Transverse colon (tissue), 4 donors: ENCODE measurements at regions not wholly inside any gene's neighbourhood (a gene's known extent, or its start where the extent isn't known, plus 50 kb on each side); places are given as distances from the start of the nearest gene placed in this dataset.

Experiments used
- DNase-seq: peaks from one replicate; pipeline ENCODE4 v3.0.0-alpha.2; 2019
- H3K27ac ChIP-seq, 4 donors: fragments of 200-600 bp; sonication (generic); 2 replicates each; pipeline ENCODE4 v1.5.1; 2016 to 2018; ENCODE audit warnings: inconsistent platforms in 4 of 4
- H3K27me3 ChIP-seq: fragments of 200-600 bp; sonication (generic); 2 replicates; pipeline ENCODE4 v1.5.1; 2017; ENCODE audit warnings: inconsistent platforms
- H3K36me3 ChIP-seq, 4 donors: fragments of 200-600 bp; sonication (generic); 2 replicates each; pipeline ENCODE4 v1.5.1; 2017 to 2019; ENCODE audit warnings: inconsistent platforms in 4 of 4
- H3K4me1 ChIP-seq, 4 donors: fragments of 200-600 bp; sonication (generic); 2 replicates each; pipeline ENCODE4 v1.5.1; 2017 to 2020; ENCODE audit warnings: inconsistent platforms in 4 of 4
- H3K4me3 ChIP-seq, 4 donors: fragments of 200-600 bp; sonication (generic); 1 replicate in 1 of 4; 2 replicates in 3 of 4; pipeline versions ENCODE4 v1.5.1 to v1.6.1; 2017 to 2019; ENCODE audit warnings: inconsistent platforms in 4 of 4
- H3K9me3 ChIP-seq, 2 donors: fragments of 200-600 bp; sonication (generic); 2 replicates each; pipeline ENCODE4 v1.5.1; 2017 to 2019; ENCODE audit warnings: inconsistent platforms in 2 of 2
- EP300 ChIP-seq: sonication (generic); formaldehyde crosslinking; IDR thresholded peaks from one replicate; pipeline ENCODE4 v1.6.1; 2017; ENCODE audit warnings: antibody characterized with exemption, low read depth
- POLR2A ChIP-seq: fragments of 450-650 bp; IDR thresholded peaks from one replicate; pipeline ENCODE4 v1.6.1; 2016; ENCODE audit warnings: antibody characterized with exemption, mild to moderate bottlenecking, moderate library complexity
- POLR2AphosphoS5 ChIP-seq, 3 donors: sonication (generic); formaldehyde crosslinking; IDR thresholded peaks; one replicate each; pipeline ENCODE4 v1.6.1; 2016; ENCODE audit warnings: antibody characterized with exemption in 3 of 3
- WGBS, 2 donors: methylation state at CpG; one replicate each; pipeline ENCODE4 v1.1.5; 2018; ENCODE audit warnings: low coverage in 1 of 2; 5-methylcytosine and 5-hydroxymethylcytosine counted together
- in situ Hi-C, 4 donors: fragments of 200-750 bp; cut with MboI; loops; one replicate each; pipeline versions ENCODE4 v1.15.0 to v1.15.1; 2017; ENCODE audit warnings: low sequenced_read_pairs in 3 of 4, low pct_ligation_motif_present in 1 of 4, low pct_unique_long_range_greater_than_20kb in 1 of 4
- intact Hi-C: fragments of 100-400 bp; cut with DNase I; formaldehyde crosslinking; loops from one replicate; pipeline ENCODE4 v1.15.1; 2023; ENCODE audit warnings: low total_unique reads
- TF ChIP-seq, protein P1 (sequence below), 5 experiments: fragments of 200-600 bp in 3 of 5; fragments of 450-650 bp in 2 of 5; sonication (generic) in 3 of 5; IDR thresholded peaks; 1 replicate in 2 of 5; 2 replicates in 3 of 5; pipeline ENCODE4 v1.5.1; 2016 to 2017; ENCODE audit warnings: antibody characterized with exemption in 5 of 5, inconsistent platforms in 3 of 5, mild to moderate bottlenecking in 2 of 5, moderate library complexity in 1 of 5

DNA sequence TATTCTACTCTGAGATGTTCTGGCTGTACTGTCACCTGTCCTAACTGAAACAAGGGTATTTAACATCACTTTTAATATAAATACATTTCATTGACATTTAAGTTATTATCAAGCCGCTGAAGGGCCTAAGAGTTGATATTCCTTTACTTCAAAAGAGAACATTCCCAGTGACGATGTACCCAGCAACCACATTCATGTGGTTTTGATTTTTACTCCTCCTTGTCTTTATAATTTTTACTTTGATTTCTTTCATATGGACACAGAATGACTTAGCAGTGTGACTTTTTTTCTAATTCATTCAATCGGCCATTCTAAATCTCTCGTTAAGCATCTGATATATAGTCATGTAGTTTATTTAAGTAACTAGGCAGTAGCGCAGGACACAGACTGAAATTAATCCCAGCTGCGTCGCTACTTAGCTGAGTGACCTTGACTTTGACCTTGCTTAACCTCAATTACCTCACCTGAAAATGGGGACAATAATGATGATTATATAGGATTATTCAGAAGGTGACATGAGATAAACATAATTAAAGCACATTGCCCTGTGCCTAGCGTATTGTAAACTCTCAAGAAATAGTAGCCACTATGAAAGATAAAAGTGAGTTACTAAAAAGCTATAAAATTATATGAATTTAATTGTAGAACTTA is 476.6 kb downstream of the SETD4 start:
- Histone ChIP-seq H3K27me3 (no peaks in the 10 kb centered on the region), H3K27ac (no peak overlapping the region), H3K4me3 (no peak overlapping the region), H3K36me3 (no peaks in the 10 kb centered on the region), H3K4me1 (no peaks in the 10 kb centered on the region), H3K9me3 (no peaks in the 10 kb centered on the region)
- in situ Hi-C loops (no loop called here), intact Hi-C loops (no loop called here)
- 83 to 91% methylated on average over 8 of the region's 8 CpGs for WGBS, 2 donors
- TF ChIP-seq POLR2A, result no peak
- no peak for TF ChIP-seq EP300
- TF ChIP-seq POLR2AphosphoS5 (IDR thresholded peaks at IDR 0.05), result no peak
- TF ChIP-seq, protein P1, sequence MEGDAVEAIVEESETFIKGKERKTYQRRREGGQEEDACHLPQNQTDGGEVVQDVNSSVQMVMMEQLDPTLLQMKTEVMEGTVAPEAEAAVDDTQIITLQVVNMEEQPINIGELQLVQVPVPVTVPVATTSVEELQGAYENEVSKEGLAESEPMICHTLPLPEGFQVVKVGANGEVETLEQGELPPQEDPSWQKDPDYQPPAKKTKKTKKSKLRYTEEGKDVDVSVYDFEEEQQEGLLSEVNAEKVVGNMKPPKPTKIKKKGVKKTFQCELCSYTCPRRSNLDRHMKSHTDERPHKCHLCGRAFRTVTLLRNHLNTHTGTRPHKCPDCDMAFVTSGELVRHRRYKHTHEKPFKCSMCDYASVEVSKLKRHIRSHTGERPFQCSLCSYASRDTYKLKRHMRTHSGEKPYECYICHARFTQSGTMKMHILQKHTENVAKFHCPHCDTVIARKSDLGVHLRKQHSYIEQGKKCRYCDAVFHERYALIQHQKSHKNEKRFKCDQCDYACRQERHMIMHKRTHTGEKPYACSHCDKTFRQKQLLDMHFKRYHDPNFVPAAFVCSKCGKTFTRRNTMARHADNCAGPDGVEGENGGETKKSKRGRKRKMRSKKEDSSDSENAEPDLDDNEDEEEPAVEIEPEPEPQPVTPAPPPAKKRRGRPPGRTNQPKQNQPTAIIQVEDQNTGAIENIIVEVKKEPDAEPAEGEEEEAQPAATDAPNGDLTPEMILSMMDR (IDR thresholded peaks at IDR 0.05), result no peak
- DNase-seq, result no peak

DNA sequence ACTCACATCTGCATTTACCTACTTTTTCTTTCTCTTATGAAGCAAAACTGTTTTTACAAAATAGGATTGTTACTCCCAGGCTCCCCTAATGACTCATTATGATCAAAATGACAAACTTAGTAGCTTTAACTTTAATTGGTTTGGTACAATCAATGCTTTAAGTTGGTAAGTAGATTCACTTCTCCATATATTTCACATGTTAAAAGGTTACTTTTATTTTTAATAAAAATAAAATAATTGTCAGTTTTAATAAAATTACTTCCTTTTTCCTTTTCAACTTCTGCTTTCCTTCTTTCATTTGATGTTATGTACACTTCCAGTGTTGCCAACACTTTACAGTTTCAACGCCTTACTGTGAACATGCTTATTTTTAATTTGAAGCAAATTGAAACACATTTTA is 477.6 kb downstream of the SETD4 start:
- intact Hi-C loops, result no loop called here
- WGBS, 2 donors, result 56 to 73% methylated on average over 1 of the region's 1 CpG

DNA sequence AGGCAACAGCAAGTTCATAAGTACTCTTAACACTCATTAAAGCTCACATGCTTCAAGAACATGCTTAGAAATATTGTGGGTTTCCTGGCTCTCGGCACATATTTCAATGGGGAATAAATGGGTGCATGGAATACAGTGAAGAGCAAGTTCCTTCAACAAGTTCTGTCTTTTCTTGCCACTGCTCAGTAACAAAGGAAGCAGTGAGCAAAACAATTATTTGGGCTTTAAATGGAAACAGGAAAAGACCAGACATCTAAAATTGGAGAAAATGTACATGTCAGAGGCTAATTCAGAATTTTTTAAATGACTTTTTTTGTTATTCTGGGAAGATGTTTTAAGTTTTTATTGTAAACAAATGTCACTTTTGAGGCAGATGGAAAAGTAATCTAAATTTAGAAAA is 478.7 kb downstream of the SETD4 start:
- Histone ChIP-seq H3K4me1 (no peaks in the 10 kb centered on the region), H3K27me3 (no peaks in the 10 kb centered on the region), H3K27ac (no peak overlapping the region), H3K36me3 (no peaks in the 10 kb centered on the region), H3K4me3 (no peak overlapping the region), H3K9me3 (no peaks in the 10 kb centered on the region)
- DNase-seq, result no peak
- TF ChIP-seq POLR2AphosphoS5 (IDR thresholded peaks at IDR 0.05), result no peak
- TF ChIP-seq POLR2A, result no peak
- TF ChIP-seq, protein P1 (IDR thresholded peaks at IDR 0.05), result no peak
- no peak for TF ChIP-seq EP300
- in situ Hi-C loops, result no loop called here
- WGBS, 2 donors, result 80 to 100% methylated on average over 1 of the region's 1 CpG
- intact Hi-C loops, result no loop called here

More for the DNA sequence above, 477.6 kb downstream of the SETD4 start:
- H3K9me3 ChIP-seq, result no peaks in the 10 kb centered on the region
- TF ChIP-seq, protein P1 (IDR thresholded peaks at IDR 0.05), result no peak
- TF ChIP-seq EP300 (no peak), POLR2AphosphoS5 (IDR thresholded peaks at IDR 0.05) (no peak), POLR2A (no peak)
- no peak overlapping the region for H3K4me3 ChIP-seq
- H3K27me3 ChIP-seq, result no peaks in the 10 kb centered on the region
- no peak overlapping the region for H3K27ac ChIP-seq
- H3K36me3 ChIP-seq, result no peaks in the 10 kb centered on the region
- DNase-seq, result no peak
- in situ Hi-C loops, result no loop called here
- H3K4me1 ChIP-seq, result no peaks in the 10 kb centered on the region

DNA sequence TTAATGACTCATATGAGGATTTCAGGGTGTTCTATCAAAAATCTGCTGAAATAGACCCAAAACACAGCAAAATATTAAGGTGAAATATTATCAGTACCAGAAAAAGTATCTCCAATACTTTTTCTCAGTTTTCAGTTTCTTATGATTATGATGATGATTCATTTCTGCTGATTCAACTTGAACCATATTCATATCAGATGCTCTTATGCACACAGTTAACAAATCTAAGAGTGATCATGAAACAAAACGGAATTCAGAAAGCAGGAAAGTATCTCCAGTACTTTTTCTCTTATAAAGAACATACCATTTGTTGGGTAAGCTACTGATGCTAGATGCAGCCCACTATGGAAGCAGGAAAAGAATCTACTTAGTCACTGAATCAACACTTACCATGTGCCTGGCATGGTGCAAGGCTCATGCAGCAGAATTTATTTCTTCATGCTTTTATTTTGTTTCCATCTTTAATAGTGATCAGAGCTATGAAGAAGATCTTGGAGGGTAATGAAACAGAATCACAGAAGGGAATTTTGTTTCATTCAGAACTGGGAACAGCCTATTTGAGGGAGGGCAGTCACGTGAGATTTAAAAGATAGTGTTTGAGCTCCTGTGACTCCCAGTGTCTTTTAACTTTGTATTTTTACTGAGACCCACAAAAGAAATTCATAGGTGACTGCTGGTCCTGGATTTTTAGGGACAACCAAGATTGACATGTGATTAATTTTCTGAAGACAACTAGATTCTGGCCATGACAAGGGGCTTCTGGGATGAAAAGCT is 480.6 kb downstream of the SETD4 start:
- H3K27me3 ChIP-seq, result no peaks in the 10 kb centered on the region
- H3K4me3 ChIP-seq, result no peak overlapping the region
- no peaks in the 10 kb centered on the region for H3K9me3 ChIP-seq
- no peak for DNase-seq
- intact Hi-C loops, result no loop called here
- H3K27ac ChIP-seq, result no peak overlapping the region
- no peak for TF ChIP-seq POLR2A
- TF ChIP-seq EP300, result no peak
- TF ChIP-seq POLR2AphosphoS5 (IDR thresholded peaks at IDR 0.05), result no peak
- TF ChIP-seq, protein P1 (IDR thresholded peaks at IDR 0.05), result no peak
- in situ Hi-C loops, result no loop called here
- WGBS, 2 donors, result 69 to 76% methylated on average over 1 to 2 of the region's 2 CpGs
- H3K4me1 ChIP-seq, result no peaks in the 10 kb centered on the region
- no peaks in the 10 kb centered on the region for H3K36me3 ChIP-seq
